MM.1S (cell line): ENCODE measurements at regions not wholly inside any gene's neighbourhood (a gene's known extent, or its start where the extent isn't known, plus 50 kb on each side); places are given as distances from the start of the nearest gene placed in this dataset.

Experiments used
- DNase-seq: peaks from one replicate; pipeline ENCODE4 v3.0.0-alpha.2; 2015
- H2AFZ ChIP-seq: fragments of 300-600 bp; sonication (generic); 2 replicates; pipeline ENCODE4 v1.6.0; 2016; ENCODE audit warnings: antibody characterized with exemption, low read length
- H3F3A ChIP-seq: fragments of 300-600 bp; sonication (generic); 2 replicates; pipeline ENCODE4 v1.6.1; 2016; ENCODE audit warnings: mild to moderate bottlenecking, antibody characterized with exemption, low read length, moderate library complexity, mixed read lengths; ENCODE audit not compliant: insufficient read depth
- H3K27ac ChIP-seq: fragments of 300-600 bp; sonication (generic); 2 replicates; pipeline ENCODE4 v1.5.1; 2016; ENCODE audit warnings: mild to moderate bottlenecking, low read length
- H3K27me3 ChIP-seq: fragments of 300-600 bp; sonication (generic); replicated peaks from 2 replicates; pipeline ENCODE4 v1.6.0; 2016; ENCODE audit warnings: low read length; ENCODE audit not compliant: insufficient read depth
- H3K36me3 ChIP-seq: fragments of 300-600 bp; sonication (generic); replicated peaks from 2 replicates; pipeline ENCODE4 v1.6.1; 2016; ENCODE audit warnings: mild to moderate bottlenecking, low read length, mixed read lengths; ENCODE audit not compliant: insufficient read depth
- H3K4me1 ChIP-seq: fragments of 300-600 bp; sonication (generic); 2 replicates; pipeline ENCODE4 v1.6.1; 2016; ENCODE audit warnings: low read length, mixed read lengths
- H3K4me2 ChIP-seq: fragments of 300-600 bp; sonication (generic); 2 replicates; pipeline ENCODE4 v1.6.0; 2016; ENCODE audit warnings: low read depth, low read length
- H3K4me3 ChIP-seq: fragments of 300-600 bp; sonication (generic); 2 replicates; pipeline ENCODE4 v1.5.1; 2016; ENCODE audit warnings: low read length, mixed read lengths
- H3K79me2 ChIP-seq: fragments of 300-600 bp; sonication (generic); 2 replicates; pipeline ENCODE4 v1.6.1; 2016; ENCODE audit warnings: mixed run types, low read length, mixed read lengths
- H3K9ac ChIP-seq: fragments of 300-600 bp; sonication (generic); 2 replicates; pipeline ENCODE4 v1.6.1; 2016; ENCODE audit warnings: low read length, mixed read lengths
- H3K9me2 ChIP-seq: fragments of 300-600 bp; sonication (generic); replicated peaks from 2 replicates; pipeline ENCODE4 v1.6.1; 2016; ENCODE audit warnings: mild to moderate bottlenecking, low read length, mixed read lengths; ENCODE audit not compliant: insufficient read depth
- H3K9me3 ChIP-seq: fragments of 300-600 bp; sonication (generic); replicated peaks from 2 replicates; pipeline ENCODE4 v1.6.1; 2016; ENCODE audit warnings: mild to moderate bottlenecking, low read length, mixed read lengths; ENCODE audit not compliant: insufficient read depth
- H4K20me1 ChIP-seq: fragments of 300-600 bp; sonication (generic); 2 replicates; pipeline ENCODE4 v1.6.1; 2016; ENCODE audit warnings: mild to moderate bottlenecking, low read length, moderate library complexity, mixed read lengths; ENCODE audit not compliant: insufficient read depth
- EZH2 ChIP-seq: fragments of 300-600 bp; sonication (generic); optimal IDR thresholded peaks from 2 replicates; pipeline ENCODE3; 2017; ENCODE audit warnings: low read depth, mild to moderate bottlenecking, antibody characterized with exemption, low read length, mixed read lengths
- EZH2phosphoT487 ChIP-seq: fragments of 300-600 bp; sonication (generic); IDR thresholded peaks from 2 replicates; pipeline ENCODE4 v1.6.1; 2018; ENCODE audit warnings: antibody characterized with exemption, low read length
- TF ChIP-seq, protein P1 (sequence below): fragments of 300-600 bp; sonication (generic); IDR thresholded peaks from 2 replicates; pipeline ENCODE4 v1.5.1; 2016; ENCODE audit warnings: antibody characterized with exemption, low read length, mixed read lengths

- H2AFZ ChIP-seq: no peak overlapping the region
- H3K9ac ChIP-seq: no peak overlapping the region
- no peaks in the 10 kb centered on the region for H3K4me1 ChIP-seq
- no peaks in the 10 kb centered on the region for H3K9me2 ChIP-seq
- H4K20me1 ChIP-seq: no peaks in the 10 kb centered on the region
- H3K9me3 ChIP-seq: no peaks in the 10 kb centered on the region
- DNase-seq: no peak
- H3K36me3 ChIP-seq: no peaks in the 10 kb centered on the region
- H3K4me2 ChIP-seq: no peak overlapping the region
- no peaks in the 10 kb centered on the region for H3F3A ChIP-seq
- no peak overlapping the region for H3K27ac ChIP-seq
- H3K4me3 ChIP-seq: no peak overlapping the region
- H3K79me2 ChIP-seq: no peaks in the 10 kb centered on the region
- TF ChIP-seq, protein P1, sequence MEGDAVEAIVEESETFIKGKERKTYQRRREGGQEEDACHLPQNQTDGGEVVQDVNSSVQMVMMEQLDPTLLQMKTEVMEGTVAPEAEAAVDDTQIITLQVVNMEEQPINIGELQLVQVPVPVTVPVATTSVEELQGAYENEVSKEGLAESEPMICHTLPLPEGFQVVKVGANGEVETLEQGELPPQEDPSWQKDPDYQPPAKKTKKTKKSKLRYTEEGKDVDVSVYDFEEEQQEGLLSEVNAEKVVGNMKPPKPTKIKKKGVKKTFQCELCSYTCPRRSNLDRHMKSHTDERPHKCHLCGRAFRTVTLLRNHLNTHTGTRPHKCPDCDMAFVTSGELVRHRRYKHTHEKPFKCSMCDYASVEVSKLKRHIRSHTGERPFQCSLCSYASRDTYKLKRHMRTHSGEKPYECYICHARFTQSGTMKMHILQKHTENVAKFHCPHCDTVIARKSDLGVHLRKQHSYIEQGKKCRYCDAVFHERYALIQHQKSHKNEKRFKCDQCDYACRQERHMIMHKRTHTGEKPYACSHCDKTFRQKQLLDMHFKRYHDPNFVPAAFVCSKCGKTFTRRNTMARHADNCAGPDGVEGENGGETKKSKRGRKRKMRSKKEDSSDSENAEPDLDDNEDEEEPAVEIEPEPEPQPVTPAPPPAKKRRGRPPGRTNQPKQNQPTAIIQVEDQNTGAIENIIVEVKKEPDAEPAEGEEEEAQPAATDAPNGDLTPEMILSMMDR: no peak
- no peaks in the 10 kb centered on the region for H3K27me3 ChIP-seq
These were observed 96.5 kb upstream of the ESX1 start for GRCh38 chrX:104351173-104351769.

DNA sequence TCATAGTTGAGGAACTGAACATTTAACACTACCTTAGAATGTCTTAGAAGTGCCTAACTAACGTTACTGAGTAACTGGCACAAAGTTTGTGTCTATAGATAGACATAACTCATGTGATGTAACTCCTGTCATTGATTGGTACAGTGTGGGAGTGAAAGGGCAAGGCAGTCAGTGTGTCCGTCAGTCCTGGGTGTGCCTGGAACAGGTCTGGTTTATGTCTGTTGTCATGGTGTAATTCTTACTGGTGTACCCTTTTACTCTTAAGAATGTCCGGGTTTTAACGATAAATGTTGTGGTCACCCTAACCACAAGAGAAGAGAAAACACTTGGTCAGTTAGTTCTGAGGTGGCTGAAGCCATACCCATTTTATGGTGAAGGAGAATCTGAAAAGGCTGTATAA lies 93.1 kb upstream of the ESX1 start:
- Histone ChIP-seq H4K20me1 (no peaks in the 10 kb centered on the region), H3K9ac (no peak overlapping the region), H3K36me3 (no peaks in the 10 kb centered on the region), H3K4me2 (no peak overlapping the region), H3K9me3 (no peaks in the 10 kb centered on the region), H3K9me2 (no peaks in the 10 kb centered on the region), H3K27me3 (no peaks in the 10 kb centered on the region), H3K4me3 (no peak overlapping the region), H3K4me1 (no peaks in the 10 kb centered on the region), H3K79me2 (no peaks in the 10 kb centered on the region), H3K27ac (no peak overlapping the region), H3F3A (no peaks in the 10 kb centered on the region), H2AFZ (no peak overlapping the region)
- DNase-seq: no peak
- TF ChIP-seq, protein P1: no peak
- TF ChIP-seq EZH2phosphoT487: no peak
- TF ChIP-seq EZH2: no peak

- H3F3A ChIP-seq: no peaks in the 10 kb centered on the region
- peak; percentile 65 for DNase-seq
- no peaks in the 10 kb centered on the region for H3K27me3 ChIP-seq
- no peak overlapping the region for H3K27ac ChIP-seq
- no peak overlapping the region for H2AFZ ChIP-seq
- H3K79me2 ChIP-seq: no peaks in the 10 kb centered on the region
- H3K4me2 ChIP-seq: no peak overlapping the region
- no peaks in the 10 kb centered on the region for H3K9me2 ChIP-seq
- no peaks in the 10 kb centered on the region for H3K4me1 ChIP-seq
- H3K9me3 ChIP-seq: no peaks in the 10 kb centered on the region
- TF ChIP-seq, protein P1: peak; percentile 53
- no peak for TF ChIP-seq EZH2phosphoT487
- TF ChIP-seq EZH2: no peak
- H3K9ac ChIP-seq: no peak overlapping the region
- no peaks in the 10 kb centered on the region for H3K36me3 ChIP-seq
- no peak overlapping the region for H3K4me3 ChIP-seq
- no peaks in the 10 kb centered on the region for H4K20me1 ChIP-seq
These were observed 88.8 kb upstream of the ESX1 start for GRCh38 chrX:104343428-104344129.
